GM10266 (cell line): ENCODE measurements at regions not wholly inside any gene's neighbourhood (a gene's known extent, or its start where the extent isn't known, plus 50 kb on each side); places are given as distances from the start of the nearest gene placed in this dataset.
"Not testable (repeated sequence)": the region's sequence is repeated elsewhere in the genome, so short reads cannot be mapped to it uniquely, and the experiment has no call there.

Source experiments
- DNase-seq: peaks from one replicate; pipeline ENCODE4 v3.0.0; 2012; ENCODE audit errors: extremely low spot score
- TF ChIP-seq, protein P1 (sequence below): IDR thresholded peaks from 2 replicates; pipeline ENCODE4 v1.5.1; 2012; ENCODE audit warnings: mild to moderate bottlenecking, low read depth; ENCODE audit not compliant: control insufficient read depth, insufficient read depth; ENCODE audit errors: missing control alignments

- DNase-seq = no peak
- TF ChIP-seq, protein P1, sequence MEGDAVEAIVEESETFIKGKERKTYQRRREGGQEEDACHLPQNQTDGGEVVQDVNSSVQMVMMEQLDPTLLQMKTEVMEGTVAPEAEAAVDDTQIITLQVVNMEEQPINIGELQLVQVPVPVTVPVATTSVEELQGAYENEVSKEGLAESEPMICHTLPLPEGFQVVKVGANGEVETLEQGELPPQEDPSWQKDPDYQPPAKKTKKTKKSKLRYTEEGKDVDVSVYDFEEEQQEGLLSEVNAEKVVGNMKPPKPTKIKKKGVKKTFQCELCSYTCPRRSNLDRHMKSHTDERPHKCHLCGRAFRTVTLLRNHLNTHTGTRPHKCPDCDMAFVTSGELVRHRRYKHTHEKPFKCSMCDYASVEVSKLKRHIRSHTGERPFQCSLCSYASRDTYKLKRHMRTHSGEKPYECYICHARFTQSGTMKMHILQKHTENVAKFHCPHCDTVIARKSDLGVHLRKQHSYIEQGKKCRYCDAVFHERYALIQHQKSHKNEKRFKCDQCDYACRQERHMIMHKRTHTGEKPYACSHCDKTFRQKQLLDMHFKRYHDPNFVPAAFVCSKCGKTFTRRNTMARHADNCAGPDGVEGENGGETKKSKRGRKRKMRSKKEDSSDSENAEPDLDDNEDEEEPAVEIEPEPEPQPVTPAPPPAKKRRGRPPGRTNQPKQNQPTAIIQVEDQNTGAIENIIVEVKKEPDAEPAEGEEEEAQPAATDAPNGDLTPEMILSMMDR = no peak
Measured at GRCh38 chr6:140204154-140204553, 829.7 kb upstream of the CITED2 start.

DNA sequence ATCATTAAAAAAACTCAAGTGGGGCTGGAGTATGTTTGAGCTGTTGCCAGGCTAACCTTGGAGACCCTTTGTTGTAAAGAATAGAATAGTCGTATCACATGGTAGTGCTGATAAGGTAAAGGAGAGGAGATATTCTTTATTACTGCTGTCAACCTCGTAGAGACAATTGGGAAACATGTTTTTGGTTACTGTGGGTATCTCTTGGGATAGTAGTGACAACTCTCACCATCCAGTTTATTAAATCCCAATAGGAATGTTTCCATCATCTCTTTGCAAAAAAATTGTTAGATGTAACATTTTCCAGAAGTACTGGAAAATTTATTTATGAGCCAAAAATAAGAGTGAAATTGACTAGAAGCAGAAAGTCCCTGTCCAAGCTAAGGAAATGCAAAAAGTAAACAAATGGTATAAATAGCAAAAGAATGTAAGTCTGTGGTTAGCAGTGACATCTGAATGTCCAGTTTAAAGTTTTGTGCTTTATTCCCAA, 829.3 kb upstream of the CITED2 start:
- TF ChIP-seq, protein P1 = no peak
- DNase-seq = no peak

DNA sequence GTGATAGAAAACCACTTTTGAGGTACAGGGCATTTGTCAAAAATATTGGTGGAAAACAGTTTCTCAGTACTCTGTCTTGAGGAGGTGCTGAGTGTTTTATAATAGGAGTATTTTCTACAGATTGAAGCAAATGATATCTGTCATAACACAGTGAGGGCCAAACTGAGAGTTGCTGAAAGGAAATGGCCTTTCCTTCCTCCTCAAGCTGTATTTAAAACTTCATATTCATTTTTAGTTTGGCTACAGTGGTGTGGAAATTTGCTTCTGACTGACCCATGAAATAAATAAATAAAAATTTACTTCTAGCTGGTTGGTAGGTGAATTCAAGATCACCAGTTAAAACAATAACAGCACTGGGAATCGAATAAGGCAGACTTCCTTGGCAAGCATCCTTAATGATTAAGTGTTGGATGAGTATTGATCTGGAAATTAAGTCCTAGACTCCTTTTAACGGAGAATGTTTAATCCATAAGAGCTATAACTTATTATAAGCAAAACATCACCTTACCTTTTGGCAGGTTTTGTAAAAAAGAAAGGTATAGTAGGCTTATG, 828.6 kb upstream of the CITED2 start:
- DNase-seq = no peak
- TF ChIP-seq, protein P1 = no peak

- TF ChIP-seq, protein P1 = no peak
- no peak for DNase-seq
Measured at GRCh38 chr6:140201787-140202458, 827.5 kb upstream of the CITED2 start.

GRCh38 chr6:140193269-140193668, 818.8 kb upstream of the CITED2 start:
- DNase-seq = no peak
- TF ChIP-seq, protein P1 = no peak

- TF ChIP-seq, protein P1 = no peak
- DNase-seq = no peak
Measured at GRCh38 chr6:140192018-140192417, 817.6 kb upstream of the CITED2 start.

DNA sequence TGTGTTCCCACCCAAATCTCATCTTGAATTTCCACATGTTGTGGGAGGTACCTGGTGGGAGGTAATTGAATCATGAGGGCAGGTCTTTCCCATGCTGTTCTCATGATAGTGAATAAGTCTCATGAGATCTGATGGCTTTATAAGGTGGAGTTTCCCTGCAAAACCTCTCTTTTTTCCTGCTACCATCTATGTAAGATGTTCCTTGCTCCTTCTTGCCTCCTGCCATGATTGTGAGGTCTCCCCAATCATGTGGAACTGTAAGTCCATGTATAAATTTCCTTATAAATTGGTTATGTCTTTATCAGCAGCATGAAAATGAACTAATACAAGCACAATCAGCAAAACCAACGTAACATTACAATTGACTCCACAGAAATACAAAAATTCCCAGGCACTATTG, 814.8 kb upstream of the CITED2 start:
- DNase-seq = not testable (repeated sequence)
